ENCODE measurements at regions not wholly inside any gene's neighbourhood (a gene's known extent, or its start where the extent isn't known, plus 50 kb on each side); places are given as distances from the start of the nearest gene placed in this dataset.
"Not testable (repeated sequence)": the region's sequence is repeated elsewhere in the genome, so short reads cannot be mapped to it uniquely, and the experiment has no call there.

DNA sequence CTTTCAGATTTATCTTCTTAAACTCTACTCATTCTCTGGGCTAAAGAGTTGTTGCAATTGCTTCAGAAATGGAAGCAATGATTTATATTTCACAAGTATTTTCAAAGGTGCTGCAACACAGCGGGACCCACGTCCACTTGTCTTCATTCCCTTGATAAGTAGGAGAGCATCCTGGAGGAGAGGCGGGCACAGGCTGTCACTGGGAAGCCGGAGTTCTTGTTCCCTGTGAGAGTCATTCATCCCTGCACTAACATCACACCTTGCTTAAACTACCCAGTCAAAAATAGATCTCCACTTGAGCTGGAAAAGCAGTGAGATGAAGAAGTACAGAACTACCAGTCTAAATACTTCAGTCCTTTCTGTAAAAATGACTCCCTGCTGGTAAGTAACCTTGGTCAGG lies 160.5 kb upstream of the RASSF8 start:
- DNase-seq = no peak

DNA sequence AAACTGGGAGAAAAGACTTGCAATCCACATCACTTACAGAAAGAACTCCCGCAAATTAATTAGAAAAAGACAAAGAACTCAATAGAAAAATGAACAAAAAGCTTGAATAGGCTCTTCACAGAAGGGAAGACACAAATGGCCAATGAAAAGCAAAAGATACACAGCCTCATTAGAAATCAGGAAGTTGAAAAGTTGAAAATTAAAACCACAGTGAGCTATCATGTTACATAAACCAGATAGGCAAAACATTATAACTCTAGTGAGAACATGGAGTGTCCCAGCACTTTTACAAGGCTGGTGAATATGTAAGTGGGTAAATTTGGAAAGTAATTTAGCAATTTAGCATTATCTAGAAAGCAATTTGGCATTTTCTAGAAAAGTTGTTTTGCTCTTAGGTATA lies 158.4 kb upstream of the RASSF8 start:
- peak in 1 of 2 donors; percentile 50 for DNase-seq

DNA sequence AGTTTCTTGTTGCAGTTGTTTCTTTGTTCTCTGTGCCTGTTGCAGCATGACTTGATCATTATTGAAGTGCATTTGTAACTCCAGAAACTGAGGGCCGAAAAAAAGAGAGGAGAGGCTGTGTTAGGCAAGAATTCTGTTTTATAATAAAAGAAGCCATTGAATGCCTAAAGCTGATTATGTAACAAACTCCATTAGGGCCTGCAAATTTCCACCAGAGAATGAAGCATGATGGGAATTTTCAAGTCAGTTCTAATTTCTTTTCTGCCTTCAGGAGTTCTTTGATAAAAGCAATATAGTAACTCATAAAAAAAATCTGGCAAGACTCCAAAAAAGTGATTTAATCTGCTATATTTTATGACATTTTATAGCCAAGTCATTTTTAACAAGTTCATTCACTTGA lies 156.7 kb upstream of the RASSF8 start:
- no peak for DNase-seq

DNA sequence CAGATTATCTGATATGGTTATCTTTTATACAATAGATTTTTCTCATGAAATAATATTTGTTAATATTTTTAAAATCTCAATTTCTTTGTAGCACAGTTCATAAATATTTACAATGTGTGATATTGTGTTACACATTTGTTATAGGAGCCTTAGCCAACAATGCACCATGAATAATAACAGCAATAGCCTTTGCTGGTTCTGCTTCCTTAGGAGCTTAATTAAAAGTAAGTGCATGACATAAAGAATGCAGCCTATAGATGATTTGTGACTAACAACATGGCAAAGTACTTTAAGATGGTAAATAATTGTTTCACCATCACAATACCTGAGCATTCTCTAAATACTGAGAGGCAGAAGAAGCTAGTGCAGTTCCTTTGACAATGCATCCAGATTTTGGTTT lies 156.3 kb upstream of the RASSF8 start:
- DNase-seq = no peak

DNA sequence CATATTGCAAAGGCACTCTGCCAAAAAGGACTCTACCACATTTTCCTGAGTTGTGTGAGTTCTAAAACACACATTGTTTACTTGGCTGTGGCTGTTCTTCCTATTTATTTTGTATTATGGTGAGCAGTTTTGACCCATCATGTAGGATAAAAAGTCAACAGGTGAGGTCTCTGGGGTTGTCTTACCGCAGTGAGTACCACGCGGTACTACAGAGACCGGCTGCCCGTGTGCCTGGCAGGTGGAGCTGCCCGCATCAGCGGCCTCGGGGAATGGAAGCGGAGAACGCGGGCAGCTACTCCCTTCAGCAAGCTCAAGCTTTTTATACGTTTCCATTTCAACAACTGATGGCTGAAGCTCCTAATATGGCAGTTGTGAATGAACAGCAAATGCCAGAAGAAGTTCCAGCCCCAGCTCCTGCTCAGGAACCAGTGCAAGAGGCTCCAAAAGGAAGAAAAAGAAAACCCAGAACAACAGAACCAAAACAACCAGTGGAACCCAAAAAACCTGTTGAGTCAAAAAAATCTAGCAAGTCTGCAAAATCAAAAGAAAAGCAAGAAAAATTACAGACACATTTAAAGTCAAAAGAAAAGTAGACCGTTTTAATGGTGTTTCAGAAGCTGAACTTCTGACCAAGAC lies 155.3 kb upstream of the RASSF8 start:
- DNase-seq = not testable (repeated sequence)

DNA sequence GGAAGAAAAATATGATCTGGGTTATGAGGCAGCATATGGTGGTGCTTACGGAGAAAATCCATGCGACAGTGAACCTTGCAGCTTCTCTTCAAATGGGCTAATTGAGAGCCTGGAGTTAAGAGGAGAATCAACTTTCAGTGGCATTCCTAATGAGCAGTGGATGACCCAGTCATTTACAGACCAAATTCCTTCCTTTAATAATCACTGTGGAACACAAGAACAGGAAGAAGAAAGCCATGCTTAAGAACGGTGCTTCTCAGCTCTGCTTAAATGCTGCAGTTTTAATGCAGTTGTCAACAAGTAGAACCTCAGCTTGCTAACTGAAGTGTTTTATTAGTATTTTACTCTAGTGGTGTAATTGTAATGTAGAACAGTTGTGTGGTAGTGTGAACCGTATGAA lies 154.2 kb upstream of the RASSF8 start:
- not testable (repeated sequence) for DNase-seq

DNA sequence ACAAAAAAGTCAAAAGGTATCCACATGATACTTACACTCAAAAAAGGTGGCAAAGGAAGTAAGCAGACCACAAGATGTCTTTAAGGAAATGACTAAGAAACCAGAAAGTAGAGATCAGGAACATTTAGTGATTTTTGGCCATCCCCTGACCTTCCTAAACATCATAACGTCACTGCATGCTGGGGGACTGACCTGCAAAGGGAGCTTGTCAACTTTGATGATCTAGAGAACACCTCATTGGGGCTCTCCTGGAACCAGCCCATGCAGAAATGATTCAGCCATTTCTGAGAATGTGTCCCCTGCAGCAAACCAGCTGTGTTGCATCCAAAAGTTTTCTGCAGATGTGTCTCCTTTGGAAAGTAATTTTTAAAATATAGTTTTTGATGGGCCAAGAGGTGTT lies 152.2 kb upstream of the RASSF8 start:
- no peak for DNase-seq

DNA sequence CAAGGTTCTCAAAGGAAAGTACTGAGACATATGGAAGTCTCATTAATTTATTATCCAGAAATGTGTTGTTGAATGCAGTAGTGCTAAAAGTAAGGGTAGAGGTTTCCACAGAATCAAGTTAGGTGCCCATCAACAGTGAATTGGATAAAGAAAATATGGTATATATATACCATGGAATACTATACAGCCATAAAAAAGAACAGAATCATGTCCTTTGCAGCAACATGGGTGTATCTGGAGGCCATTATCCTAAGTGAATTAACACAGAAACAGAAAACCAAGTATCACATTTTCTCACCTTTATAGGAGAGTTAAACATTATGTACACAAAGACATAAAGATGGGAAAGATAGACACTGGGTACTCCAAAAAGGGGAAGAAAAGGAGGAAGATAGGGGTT lies 149.9 kb upstream of the RASSF8 start:
- DNase-seq = no peak

DNA sequence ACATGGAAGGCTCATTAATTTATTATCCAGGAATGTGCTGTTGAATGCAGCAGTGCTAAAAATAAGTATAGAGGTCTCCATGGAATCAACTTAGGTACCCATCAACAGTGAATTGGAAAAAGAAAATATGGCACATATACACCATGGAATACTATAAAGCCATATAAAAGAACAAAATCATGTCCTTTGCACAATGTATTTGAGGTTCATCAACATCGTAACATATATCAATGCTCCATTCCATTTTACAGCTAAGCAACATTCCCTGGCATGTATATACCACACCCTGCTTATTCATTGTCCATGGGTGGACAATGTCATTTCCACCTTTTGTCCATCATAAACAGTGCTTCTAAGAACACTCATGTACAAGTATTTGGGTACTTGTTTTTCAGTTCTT lies 147.8 kb upstream of the RASSF8 start:
- no peak for DNase-seq

DNA sequence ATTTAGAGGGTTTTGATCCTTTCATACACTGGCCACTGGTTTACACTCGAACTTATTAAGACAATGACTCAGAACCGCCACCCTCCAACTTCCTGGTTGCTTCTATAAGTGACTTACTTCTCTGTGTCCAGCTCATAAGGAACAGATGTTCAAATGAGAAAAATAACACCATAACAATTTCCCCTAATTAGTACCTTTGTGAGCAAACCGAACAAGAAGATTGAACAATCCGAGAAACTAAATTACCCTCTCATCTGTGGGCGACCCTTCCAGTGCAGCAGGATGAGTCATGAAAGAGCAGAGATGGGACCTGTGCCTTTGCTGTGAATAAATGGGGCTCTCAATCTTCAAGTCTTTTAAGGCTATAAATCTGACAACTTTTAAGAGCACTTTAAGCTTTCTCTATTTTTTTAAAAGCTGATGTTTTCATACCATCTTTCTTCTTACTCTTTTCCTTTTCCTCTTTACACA lies 146.8 kb upstream of the RASSF8 start:
- no peak for DNase-seq

DNA sequence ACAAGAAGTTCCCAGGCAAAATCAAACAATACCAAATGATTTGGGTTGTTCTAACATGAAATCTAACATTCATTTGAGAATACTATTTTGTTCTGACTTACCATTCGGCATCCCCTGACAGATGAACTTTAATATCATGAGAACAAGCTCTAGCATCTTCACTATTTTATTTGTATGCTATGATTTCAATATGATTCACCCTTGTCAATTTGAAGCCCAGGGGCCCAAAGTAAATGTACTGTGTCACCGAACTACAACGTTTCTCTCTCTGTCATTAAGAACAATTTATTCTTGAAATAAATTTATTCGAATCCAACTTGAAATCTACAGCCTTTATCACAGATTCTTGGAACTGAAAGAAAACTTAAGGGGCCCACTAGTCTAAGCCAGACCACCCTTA lies 146.2 kb upstream of the RASSF8 start:
- no peak for DNase-seq

DNA sequence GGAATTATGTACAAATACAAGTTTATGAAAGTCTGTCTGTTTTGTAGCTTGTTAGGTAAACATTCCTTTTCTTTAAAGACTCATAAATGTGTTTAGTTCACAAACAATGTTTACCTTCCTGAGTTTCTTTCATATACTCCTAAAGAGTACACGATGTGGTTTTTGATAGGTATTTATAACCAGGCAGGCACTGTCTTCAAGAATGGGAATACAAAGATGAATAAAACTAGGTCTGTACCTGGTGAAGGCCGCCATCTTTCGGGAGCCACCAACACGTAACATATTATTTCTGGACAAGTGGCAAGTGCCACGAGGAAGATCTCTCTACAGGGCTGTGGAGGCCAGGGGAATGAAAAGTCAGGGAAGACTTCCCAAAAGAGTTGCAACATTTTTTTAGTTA lies 144.6 kb upstream of the RASSF8 start:
- DNase-seq = no peak

DNA sequence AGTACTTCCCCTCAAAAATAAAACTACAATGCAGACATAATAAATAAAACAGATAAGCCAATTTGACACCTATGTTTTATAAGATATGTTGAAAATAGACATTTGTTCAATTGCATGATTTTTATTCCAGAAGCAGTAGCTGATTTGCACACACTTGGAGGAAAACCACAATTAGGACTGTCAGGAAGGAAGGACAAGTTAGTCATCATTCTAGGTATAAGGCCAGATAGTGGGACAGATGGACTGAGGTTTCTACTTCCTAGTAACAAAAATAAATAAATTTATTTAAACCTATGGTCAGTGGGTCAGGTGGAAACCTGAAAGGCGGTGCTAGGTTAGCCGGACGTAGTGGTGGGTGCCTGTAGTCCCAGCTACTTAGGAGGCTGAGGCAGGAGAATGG lies 141.8 kb upstream of the RASSF8 start:
- no peak for DNase-seq

DNA sequence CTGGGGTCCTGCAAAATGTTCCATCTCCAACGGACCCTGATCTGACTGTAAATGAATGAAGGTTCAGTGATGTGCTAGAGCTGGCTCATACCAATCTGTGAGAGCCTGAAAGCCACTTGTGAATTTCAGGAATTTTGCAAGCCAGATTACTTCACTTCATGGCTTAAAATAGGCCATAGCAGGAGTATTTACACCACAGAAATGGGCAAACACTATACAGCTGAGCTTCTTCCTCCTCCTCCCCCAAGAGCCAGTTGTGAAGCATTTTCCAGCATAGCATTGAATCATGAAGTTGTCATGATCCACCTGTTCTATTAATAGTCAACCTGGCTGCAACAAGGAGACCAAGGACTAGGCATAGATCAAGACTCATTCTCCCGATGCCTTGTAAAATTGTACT lies 141.3 kb upstream of the RASSF8 start:
- no peak for DNase-seq

DNA sequence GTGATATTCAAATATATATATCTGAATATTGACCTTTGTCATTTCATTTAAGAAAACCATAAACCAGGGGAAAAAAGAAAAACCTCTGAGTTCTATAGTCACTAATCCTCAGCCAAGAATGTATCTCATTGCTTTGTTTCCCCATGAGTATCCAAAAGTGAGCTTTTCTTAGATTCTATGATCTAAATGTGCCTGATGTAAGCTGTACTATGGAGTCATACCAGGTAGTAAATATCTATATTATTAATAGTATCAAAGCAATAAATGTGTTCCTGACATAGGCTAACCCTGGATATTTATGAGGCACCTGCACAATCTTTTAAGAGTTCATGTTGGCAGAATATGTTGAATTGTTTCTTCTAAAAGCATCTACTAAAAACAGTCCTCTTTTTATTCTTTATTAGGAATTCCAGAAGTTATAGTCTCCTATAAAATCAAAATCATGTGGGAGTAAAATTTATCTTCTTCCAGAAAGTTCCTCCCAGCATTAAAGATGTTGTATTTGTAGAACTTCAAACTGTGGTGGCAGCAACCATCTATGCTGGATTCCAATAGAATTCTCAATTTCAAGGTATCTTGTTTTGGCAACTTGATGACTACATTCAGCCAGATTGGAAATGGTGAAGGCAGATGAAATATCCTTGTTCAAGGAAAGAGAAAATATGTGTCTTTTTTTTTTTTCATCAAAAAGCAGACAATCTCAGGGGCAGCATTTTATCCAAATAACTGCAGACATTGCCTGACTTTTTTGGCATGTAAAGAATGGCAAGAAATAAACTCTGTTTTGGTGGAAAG lies 139.7 kb upstream of the RASSF8 start:
- no peak for DNase-seq

DNA sequence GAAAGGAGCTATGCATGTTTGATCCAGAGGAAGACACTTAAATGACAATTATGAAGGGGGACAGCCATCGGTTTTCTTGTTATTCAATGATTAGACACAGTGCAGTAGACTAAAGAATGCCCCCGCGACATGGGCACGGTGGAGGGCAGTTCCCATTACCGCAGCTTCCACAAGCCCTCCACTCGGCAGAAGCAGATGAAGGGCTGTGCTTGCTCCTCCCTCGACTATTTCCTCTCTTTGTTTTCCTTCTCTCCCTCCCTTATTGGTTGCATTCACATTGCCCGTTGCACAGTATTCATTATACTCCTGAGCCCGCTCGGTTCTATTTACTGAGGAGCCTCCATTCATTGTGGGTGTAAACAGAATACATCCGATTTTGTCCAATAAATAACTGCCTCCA lies 138.8 kb upstream of the RASSF8 start:
- no peak for DNase-seq

DNA sequence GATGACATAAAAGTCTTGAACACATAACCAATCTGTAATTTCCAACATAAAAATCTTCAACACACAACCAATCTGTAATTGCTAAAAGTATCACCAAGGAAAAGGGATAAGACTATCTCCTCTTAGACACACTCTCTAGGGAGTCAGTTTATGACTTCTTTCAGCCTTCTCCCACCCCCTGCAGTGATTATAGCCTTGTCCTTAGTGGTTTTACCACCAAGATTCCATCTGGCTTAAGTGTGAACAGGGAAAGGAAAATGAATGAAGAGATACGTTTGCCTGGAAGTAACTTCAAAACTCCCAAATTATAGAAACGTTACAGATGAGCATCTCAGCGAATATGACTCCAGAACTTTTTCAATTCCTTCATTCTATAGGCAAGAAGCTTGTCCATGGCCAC lies 136.2 kb upstream of the RASSF8 start:
- no peak for DNase-seq

DNA sequence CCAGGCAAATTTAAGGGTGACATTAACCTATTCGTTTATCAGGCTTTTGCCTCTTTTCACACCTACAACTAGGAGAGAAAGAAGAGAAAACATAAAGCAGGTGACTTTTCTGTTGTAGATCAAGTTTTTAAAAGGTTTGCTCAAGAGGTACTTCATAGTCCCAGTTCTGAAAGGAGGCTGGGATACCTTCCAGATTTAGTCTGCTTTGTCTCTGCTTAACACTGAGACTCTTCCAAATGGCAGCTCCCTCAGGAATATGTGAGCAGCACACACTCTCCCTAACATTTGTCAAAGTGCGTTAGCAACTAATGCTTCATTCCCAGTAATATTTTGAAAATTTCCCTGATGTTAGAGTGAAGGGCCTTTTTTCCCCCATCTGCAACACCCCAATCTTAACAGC lies 133.7 kb upstream of the RASSF8 start:
- DNase-seq = no peak

DNA sequence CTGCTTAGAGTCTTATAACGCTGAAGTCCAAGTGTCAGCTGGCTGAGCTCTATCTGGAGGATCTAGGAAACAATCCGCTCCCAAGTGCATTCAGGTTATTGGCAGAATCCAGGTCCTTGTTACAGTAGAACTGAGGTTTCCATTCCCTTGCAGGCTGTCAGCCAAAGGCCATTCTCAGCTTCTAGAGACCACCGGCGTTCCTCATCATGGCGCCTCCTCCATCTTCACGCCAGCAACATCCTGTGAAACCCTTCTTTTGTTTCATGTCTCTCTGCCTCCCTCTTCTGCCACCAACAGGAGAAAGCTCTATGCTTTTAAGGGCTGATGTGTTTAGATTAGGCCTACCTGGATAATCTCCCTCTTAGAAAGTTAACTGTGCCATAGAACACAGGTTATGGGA lies 133.0 kb upstream of the RASSF8 start:
- no peak for DNase-seq

DNA sequence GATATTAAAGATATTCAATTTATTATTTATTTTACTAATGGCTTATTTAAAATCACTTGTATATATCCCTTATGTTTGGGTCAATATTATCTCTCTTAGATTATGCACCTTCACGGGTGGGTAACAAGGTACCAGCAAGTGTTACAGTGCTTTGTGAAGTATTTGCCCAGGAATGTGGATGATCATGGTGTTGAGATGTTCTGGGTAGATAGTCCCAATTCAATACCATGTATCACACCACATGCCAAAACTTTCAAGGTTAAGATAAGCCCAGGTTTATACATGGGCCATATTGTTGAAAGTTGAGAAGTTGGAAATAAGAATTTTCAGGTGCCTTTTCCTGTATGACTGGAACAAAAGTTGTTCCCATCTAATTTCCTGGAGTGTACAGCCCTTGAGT lies 131.3 kb upstream of the RASSF8 start:
- no peak for DNase-seq

DNA sequence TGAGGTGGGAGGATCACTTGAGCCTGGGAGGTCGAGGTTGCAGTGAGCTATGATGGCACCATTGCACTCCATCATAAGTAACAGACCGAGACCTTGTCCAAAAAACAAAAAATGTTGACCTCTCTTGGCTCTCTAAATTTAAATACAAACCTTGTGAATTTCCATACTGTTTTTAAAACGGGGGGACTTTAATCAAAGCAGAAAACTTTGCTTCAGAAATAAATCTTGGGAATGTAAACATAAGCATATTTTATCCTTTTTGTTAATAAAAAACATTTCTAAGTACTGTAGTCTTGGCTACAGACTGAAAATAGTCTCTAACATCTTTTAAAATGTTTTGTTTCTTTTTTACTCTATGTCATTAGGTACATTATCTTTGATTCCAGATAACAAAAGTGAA lies 130.7 kb upstream of the RASSF8 start:
- no peak for DNase-seq

DNA sequence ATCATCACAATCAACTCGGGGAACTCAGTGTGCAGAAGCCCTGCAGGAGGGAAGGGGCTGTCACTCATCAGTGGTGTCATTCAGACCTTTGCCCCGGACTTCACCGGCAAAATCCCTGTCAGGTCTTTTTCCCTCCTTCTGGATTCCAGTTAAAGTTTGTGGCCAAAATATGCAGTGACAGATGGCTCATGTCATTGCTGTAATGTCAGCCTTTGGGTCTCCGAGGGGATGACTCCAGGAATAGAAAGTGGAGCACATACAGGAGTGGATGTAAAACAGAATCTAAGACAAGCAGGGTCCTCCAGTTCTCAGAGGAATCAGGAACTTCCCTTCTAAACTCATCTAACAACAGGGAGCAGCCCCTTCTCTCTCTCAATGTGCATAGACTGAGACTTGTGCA lies 130.3 kb upstream of the RASSF8 start:
- no peak for DNase-seq

DNA sequence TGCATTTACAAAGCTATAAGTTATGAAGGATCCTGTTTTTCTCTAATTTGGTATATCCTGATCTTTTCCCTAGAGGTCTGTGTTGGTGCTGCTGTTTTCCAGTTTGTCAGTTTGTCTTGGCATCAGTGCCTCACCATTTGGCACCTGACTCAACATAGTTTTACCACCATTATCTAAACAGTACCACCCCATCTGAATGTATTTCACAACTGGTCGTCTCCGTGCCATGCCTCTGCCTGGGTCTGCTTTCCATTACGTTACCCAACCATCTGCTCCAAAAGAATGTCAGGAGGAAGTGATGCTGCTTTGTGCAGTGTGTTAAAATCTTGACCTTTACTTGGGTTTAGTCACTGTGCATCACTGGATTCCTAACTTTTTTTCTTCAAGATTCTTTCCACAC lies 129.3 kb upstream of the RASSF8 start:
- DNase-seq = no peak

DNA sequence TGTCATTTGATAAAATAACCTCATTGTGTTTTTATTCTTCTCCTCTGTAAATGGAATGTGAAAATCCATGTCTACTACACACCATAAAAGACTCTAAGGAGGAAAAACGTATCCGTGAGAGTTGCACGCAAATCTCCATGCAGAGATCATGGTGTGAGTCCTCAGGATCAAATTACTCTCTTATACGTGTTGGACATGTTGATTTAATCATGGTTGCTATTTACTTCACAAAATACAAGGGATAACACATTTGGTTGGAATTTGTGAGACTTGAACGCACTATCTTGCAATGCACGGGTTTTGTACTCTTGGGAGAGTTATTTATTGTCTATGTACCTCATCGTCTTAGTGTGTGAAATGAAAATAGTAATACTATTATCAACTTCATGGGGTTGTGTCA lies 128.0 kb upstream of the RASSF8 start:
- no peak for DNase-seq

DNA sequence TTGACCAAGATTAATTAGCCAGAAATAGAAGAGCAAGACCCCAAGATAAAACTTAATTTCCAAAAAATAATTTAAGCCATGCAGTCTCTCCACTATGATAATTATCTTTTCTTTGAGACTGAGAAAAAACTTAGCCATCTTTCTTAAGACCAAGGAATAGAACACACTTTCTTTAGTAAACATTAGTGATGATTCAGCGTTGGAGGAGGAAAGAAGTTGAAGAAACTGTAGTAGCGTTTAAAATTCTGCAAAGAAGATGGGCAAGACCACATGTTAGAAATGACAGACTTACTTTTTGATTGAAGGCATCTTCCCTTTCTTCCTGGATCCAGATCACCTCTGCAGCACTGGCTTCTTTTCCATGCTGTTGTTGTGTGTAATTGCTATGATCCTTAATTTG lies 124.8 kb upstream of the RASSF8 start:
- no peak for DNase-seq

Data from bone marrow (tissue), 2 donors.